ENCODE measurements at regions not wholly inside any gene's neighbourhood (a gene's known extent, or its start where the extent isn't known, plus 50 kb on each side); places are given as distances from the start of the nearest gene placed in this dataset.
"Not testable (repeated sequence)": the region's sequence is repeated elsewhere in the genome, so short reads cannot be mapped to it uniquely, and the experiment has no call there.

GRCh38 chr6:112680091-112680490 lies 333.0 kb downstream of the RFPL4B start:
- Histone ChIP-seq H3K27ac (ENCODE audit: low read length) (no peak overlapping the region), H3K4me3 (ENCODE audit: low read length) (no peak overlapping the region), H2AFZ (ENCODE audit: low read length) (no peak overlapping the region), H3K36me3 (replicated peaks; ENCODE audit: insufficient read depth, low read length) (no peaks in the 10 kb centered on the region), H4K20me1 (ENCODE audit: insufficient read depth, low read length) (no peaks in the 10 kb centered on the region), H3K79me2 (ENCODE audit: low read length) (no peaks in the 10 kb centered on the region), H3K4me1 (ENCODE audit: low read length) (no peaks in the 10 kb centered on the region), H3K27me3 (replicated peaks; ENCODE audit: insufficient read depth, low read length) (no peaks in the 10 kb centered on the region), H3K9me3 (replicated peaks; ENCODE audit: insufficient read depth, low read length) (no peaks in the 10 kb centered on the region), H3F3A (ENCODE audit: insufficient read depth, low read length) (no peaks in the 10 kb centered on the region), H3K9ac (ENCODE audit: low read length) (no peak overlapping the region), H3K9me2 (replicated peaks; ENCODE audit: insufficient read depth, low read length) (no peaks in the 10 kb centered on the region), H3K4me2 (ENCODE audit: low read depth, low read length) (no peak overlapping the region)
- no peak for DNase-seq
- TF ChIP-seq CTCF (IDR thresholded peaks at IDR 0.05; ENCODE audit: low read length), result no peak

DNA sequence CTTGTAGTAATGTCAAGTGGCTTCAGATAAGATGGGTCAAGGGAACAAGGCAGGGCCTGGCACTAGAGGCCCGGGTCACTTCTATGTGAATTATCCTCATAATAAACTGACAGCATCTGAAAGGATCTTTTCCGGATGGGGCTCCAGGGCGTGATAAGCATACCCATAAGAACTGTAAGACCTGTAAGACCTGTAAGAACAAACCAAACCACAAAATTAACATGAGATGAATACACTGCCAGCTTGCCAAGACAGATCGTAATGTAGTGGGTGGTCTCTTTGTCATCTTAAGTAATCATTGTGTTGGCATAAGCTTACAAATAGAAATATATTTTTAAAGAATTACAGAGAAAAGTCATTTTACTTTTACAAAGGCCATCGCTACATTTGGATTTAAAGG lies 334.9 kb downstream of the RFPL4B start:
- Histone ChIP-seq H3F3A (ENCODE audit: insufficient read depth, low read length) (no peaks in the 10 kb centered on the region), H3K4me3 (ENCODE audit: low read length) (no peak overlapping the region), H3K9ac (ENCODE audit: low read length) (no peak overlapping the region), H3K4me1 (ENCODE audit: low read length) (no peaks in the 10 kb centered on the region), H3K9me2 (replicated peaks; ENCODE audit: insufficient read depth, low read length) (no peaks in the 10 kb centered on the region), H2AFZ (ENCODE audit: low read length) (no peak overlapping the region), H3K27ac (ENCODE audit: low read length) (no peak overlapping the region), H3K4me2 (ENCODE audit: low read depth, low read length) (no peak overlapping the region), H3K27me3 (replicated peaks; ENCODE audit: insufficient read depth, low read length) (no peaks in the 10 kb centered on the region), H4K20me1 (ENCODE audit: insufficient read depth, low read length) (no peaks in the 10 kb centered on the region), H3K36me3 (replicated peaks; ENCODE audit: insufficient read depth, low read length) (no peaks in the 10 kb centered on the region), H3K9me3 (replicated peaks; ENCODE audit: insufficient read depth, low read length) (no peaks in the 10 kb centered on the region; the same call in 1 of the 2 replicates), H3K79me2 (ENCODE audit: low read length) (no peaks in the 10 kb centered on the region)
- DNase-seq, result no peak
- TF ChIP-seq EZH2phosphoT487 (IDR thresholded peaks at IDR 0.05; ENCODE audit: low read length) (no peak), CTCF (IDR thresholded peaks at IDR 0.05; ENCODE audit: low read length) (no peak), EZH2 (optimal IDR thresholded peaks at IDR 0.05; ENCODE audit: low read depth, low read length) (no peak)

DNA sequence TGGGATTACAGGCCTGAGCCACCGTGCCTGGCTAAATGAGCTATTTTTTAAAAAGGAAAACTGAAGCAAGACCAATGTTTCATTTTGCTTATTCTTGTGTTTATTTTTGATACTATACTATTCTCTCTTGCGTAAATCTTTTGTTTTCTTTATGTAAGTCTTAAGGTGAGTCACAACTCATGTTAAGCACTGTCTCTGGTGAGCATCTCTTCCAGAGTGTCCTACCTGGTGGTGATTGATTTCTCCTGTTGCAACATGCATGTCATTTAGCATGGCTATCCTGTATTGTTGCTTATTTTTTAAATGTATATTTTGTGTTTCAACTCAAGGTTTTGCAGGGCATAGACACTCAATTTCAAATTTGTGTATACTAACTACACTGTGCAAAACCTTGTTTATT lies 336.0 kb downstream of the RFPL4B start:
- no peaks in the 10 kb centered on the region for H3K27me3 ChIP-seq (replicated peaks; ENCODE audit: insufficient read depth, low read length)

DNA sequence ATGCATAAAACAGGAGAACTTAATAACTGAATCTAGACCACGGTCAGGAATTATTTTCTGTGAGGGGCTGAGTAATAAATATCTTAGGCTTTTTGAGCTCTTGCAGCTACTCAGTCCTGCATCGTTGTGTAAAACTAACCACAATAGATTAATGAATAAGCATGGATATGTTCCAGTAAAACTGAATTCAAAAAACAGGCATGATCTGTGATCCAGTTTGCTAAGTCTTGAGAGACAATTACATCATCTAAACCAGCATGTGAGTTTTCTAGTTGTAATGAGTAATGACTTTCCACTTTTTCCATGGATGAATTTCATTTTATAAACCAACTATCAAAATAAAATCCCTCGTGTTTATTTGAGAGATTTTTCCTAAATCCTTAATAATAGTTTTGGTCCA lies 336.8 kb downstream of the RFPL4B start:
- TF ChIP-seq EZH2 (optimal IDR thresholded peaks at IDR 0.05; ENCODE audit: low read depth, low read length) (no peak), CTCF (IDR thresholded peaks at IDR 0.05; ENCODE audit: low read length) (no peak), EZH2phosphoT487 (IDR thresholded peaks at IDR 0.05; ENCODE audit: low read length) (no peak)
- DNase-seq, result no peak
- H3K9ac ChIP-seq (ENCODE audit: low read length), result no peak overlapping the region
- no peaks in the 10 kb centered on the region for H3F3A ChIP-seq (ENCODE audit: insufficient read depth, low read length)
- no peaks in the 10 kb centered on the region for H3K9me2 ChIP-seq (replicated peaks; ENCODE audit: insufficient read depth, low read length)
- no peaks in the 10 kb centered on the region for H3K27me3 ChIP-seq (replicated peaks; ENCODE audit: insufficient read depth, low read length)
- H3K36me3 ChIP-seq (replicated peaks; ENCODE audit: insufficient read depth, low read length), result no peaks in the 10 kb centered on the region
- H3K4me3 ChIP-seq (ENCODE audit: low read length), result no peak overlapping the region
- no peaks in the 10 kb centered on the region for H4K20me1 ChIP-seq (ENCODE audit: insufficient read depth, low read length)
- H2AFZ ChIP-seq (ENCODE audit: low read length), result no peak overlapping the region
- no peak overlapping the region for H3K4me2 ChIP-seq (ENCODE audit: low read depth, low read length)
- H3K9me3 ChIP-seq (replicated peaks; ENCODE audit: insufficient read depth, low read length), result no peaks in the 10 kb centered on the region; the same call in 1 of the 2 replicates
- H3K27ac ChIP-seq (ENCODE audit: low read length), result no peak overlapping the region
- no peaks in the 10 kb centered on the region for H3K4me1 ChIP-seq (ENCODE audit: low read length)
- H3K79me2 ChIP-seq (ENCODE audit: low read length), result no peaks in the 10 kb centered on the region

More for the DNA sequence above, 336.0 kb downstream of the RFPL4B start:
- Histone ChIP-seq H3F3A (ENCODE audit: insufficient read depth, low read length) (no peaks in the 10 kb centered on the region), H3K9me3 (replicated peaks; ENCODE audit: insufficient read depth, low read length) (no peaks in the 10 kb centered on the region; the same call in 1 of the 2 replicates), H3K4me1 (ENCODE audit: low read length) (no peaks in the 10 kb centered on the region), H2AFZ (ENCODE audit: low read length) (no peak overlapping the region), H3K4me3 (ENCODE audit: low read length) (no peak overlapping the region), H3K79me2 (ENCODE audit: low read length) (no peaks in the 10 kb centered on the region), H3K9ac (ENCODE audit: low read length) (no peak overlapping the region), H3K27ac (ENCODE audit: low read length) (no peak overlapping the region), H3K4me2 (ENCODE audit: low read depth, low read length) (no peak overlapping the region), H4K20me1 (ENCODE audit: insufficient read depth, low read length) (no peaks in the 10 kb centered on the region), H3K36me3 (replicated peaks; ENCODE audit: insufficient read depth, low read length) (no peaks in the 10 kb centered on the region), H3K9me2 (replicated peaks; ENCODE audit: insufficient read depth, low read length) (no peaks in the 10 kb centered on the region)
- TF ChIP-seq EZH2phosphoT487 (IDR thresholded peaks at IDR 0.05; ENCODE audit: low read length) (no peak), EZH2 (optimal IDR thresholded peaks at IDR 0.05; ENCODE audit: low read depth, low read length) (no peak)
- DNase-seq, result no peak

DNA sequence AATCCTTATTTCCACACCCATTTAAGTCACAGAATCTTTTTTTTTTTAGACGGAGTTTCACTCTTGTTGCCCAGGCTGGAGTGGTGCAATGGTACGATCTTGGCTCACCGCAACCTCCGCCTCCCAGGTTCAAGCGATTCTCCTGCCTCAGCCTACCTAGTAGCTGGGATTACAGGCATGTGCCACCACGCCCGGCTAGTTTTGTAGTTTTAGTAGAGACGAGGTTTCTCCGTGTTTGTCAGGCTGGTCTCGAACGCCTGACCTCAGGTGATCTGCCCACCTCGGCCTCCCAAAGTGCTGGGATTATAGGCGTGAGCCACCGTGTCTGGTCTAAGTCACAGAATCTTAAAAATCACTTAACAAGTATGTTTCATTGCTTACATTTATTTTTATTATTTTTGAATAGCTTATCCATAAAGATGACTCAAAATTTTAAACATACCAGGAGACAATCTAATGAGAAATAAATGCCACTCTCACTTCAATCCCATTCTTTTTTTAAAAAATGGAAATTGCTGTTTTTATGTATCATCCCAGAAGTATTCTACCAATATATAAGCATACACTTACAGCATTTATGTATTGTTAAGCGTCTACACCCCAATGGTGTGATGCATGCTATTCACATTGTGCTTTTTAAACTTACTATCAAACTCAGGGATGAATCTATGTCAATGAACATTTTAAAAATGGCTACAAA lies 338.5 kb downstream of the RFPL4B start:
- not testable (repeated sequence) for H3K27me3 ChIP-seq (replicated peaks; ENCODE audit: insufficient read depth, low read length); H3K9me2 ChIP-seq (replicated peaks; ENCODE audit: insufficient read depth, low read length); H3F3A ChIP-seq (ENCODE audit: insufficient read depth, low read length); H3K36me3 ChIP-seq (replicated peaks; ENCODE audit: insufficient read depth, low read length); H3K9me3 ChIP-seq (replicated peaks; ENCODE audit: insufficient read depth, low read length); H2AFZ ChIP-seq (ENCODE audit: low read length); H4K20me1 ChIP-seq (ENCODE audit: insufficient read depth, low read length); H3K9ac ChIP-seq (ENCODE audit: low read length); H3K27ac ChIP-seq (ENCODE audit: low read length); DNase-seq; H3K4me1 ChIP-seq (ENCODE audit: low read length); H3K4me3 ChIP-seq (ENCODE audit: low read length); H3K4me2 ChIP-seq (ENCODE audit: low read depth, low read length); H3K79me2 ChIP-seq (ENCODE audit: low read length)

Data from MM.1S (cell line).